WTC11 (cell line): ENCODE measurements at regions not wholly inside any gene's neighbourhood (a gene's known extent, or its start where the extent isn't known, plus 50 kb on each side); places are given as distances from the start of the nearest gene placed in this dataset.

Experiments
- ATAC-seq: fragments of 200-7000 bp; cut with Tn5 transposase; 2 replicates; pipeline ENCODE4 v1.10.0; 2021; ENCODE audit warnings: mild to moderate bottlenecking, moderate library complexity
- CTCF ChIA-PET: fragments of 300-600 bp; sonication (Branson Sonifier 250); formaldehyde crosslinking; loops from one replicate; lab custom pipeline; 2021; ENCODE audit warnings: antibody characterized with exemption; lab: Charles Lee
- POLR2A ChIA-PET: fragments of 350-600 bp; sonication (Branson Sonifier 250); formaldehyde crosslinking; loops from one replicate; lab custom pipeline; 2021; ENCODE audit warnings: antibody characterized with exemption; lab: Charles Lee
- DNase-seq: peaks from one replicate; pipeline ENCODE4 v3.0.0; 2021; ENCODE audit warnings: low spot score
- H3K27ac Mint-ChIP-seq: 2 replicates; pipeline ENCODE4 v1.8.0; 2021; ENCODE audit warnings: mixed read lengths
- H3K27me3 Mint-ChIP-seq: 2 replicates; pipeline ENCODE4 v1.8.0; 2021; ENCODE audit warnings: low read depth, mild to moderate bottlenecking, moderate library complexity, mixed read lengths
- H3K36me3 Mint-ChIP-seq: 2 replicates; pipeline ENCODE4 v1.8.0; 2021; ENCODE audit warnings: mixed read lengths
- H3K4me1 Mint-ChIP-seq: 2 replicates; pipeline ENCODE4 v1.8.0; 2022; ENCODE audit warnings: mixed read lengths
- H3K4me3 Mint-ChIP-seq: 2 replicates; pipeline ENCODE4 v1.8.0; 2021; ENCODE audit warnings: mild to moderate bottlenecking, moderate library complexity, mixed read lengths
- H3K9me3 Mint-ChIP-seq: 2 replicates; pipeline ENCODE4 v1.8.0; 2021; ENCODE audit warnings: mixed read lengths
- ATF1 ChIP-seq: sonication (generic); formaldehyde crosslinking; IDR thresholded peaks from 2 replicates; pipeline ENCODE4 v1.8.1; 2023; ENCODE audit warnings: mild to moderate bottlenecking, moderate library complexity, missing genetic modification reagents
- ESRRA ChIP-seq: sonication (generic); formaldehyde crosslinking; IDR thresholded peaks from 2 replicates; pipeline ENCODE4 v1.8.1; 2022; ENCODE audit warnings: mild to moderate bottlenecking, missing genetic modification reagents, borderline replicate concordance
- ETV6 ChIP-seq: sonication (generic); formaldehyde crosslinking; IDR thresholded peaks from 2 replicates; pipeline ENCODE4 v1.8.1; 2022; ENCODE audit warnings: mild to moderate bottlenecking, missing genetic modification reagents
- FOXP1 ChIP-seq: sonication (generic); formaldehyde crosslinking; IDR thresholded peaks from 2 replicates; pipeline ENCODE4 v1.8.0; 2022; ENCODE audit warnings: missing genetic modification reagents, mild to moderate bottlenecking, moderate library complexity, borderline replicate concordance
- GABPB1 ChIP-seq: sonication (generic); formaldehyde crosslinking; IDR thresholded peaks from 2 replicates; pipeline ENCODE4 v1.8.1; 2023; ENCODE audit warnings: mild to moderate bottlenecking, missing genetic modification reagents
- GTF2I ChIP-seq: fragments of 250-450 bp; sonication (Bioruptor Pico); conservative IDR thresholded peaks from 2 replicates; pipeline ENCODE4 v1.4.0; 2021; ENCODE audit warnings: mild to moderate bottlenecking
- HMGA2 ChIP-seq: fragments of 250-450 bp; sonication (Bioruptor Pico); IDR thresholded peaks from 2 replicates; pipeline ENCODE4 v1.4.0; 2021; ENCODE audit warnings: mild to moderate bottlenecking, moderate library complexity
- JUN ChIP-seq: sonication (generic); formaldehyde crosslinking; IDR thresholded peaks from 2 replicates; pipeline ENCODE4 v1.8.0; 2023; ENCODE audit warnings: mild to moderate bottlenecking, missing genetic modification reagents
- MXD4 ChIP-seq: fragments of 250-450 bp; sonication (Bioruptor Pico); IDR thresholded peaks from 2 replicates; pipeline ENCODE4 v1.8.0; 2021; ENCODE audit warnings: mild to moderate bottlenecking, moderate library complexity, borderline replicate concordance
- MYBL2 ChIP-seq: sonication (generic); formaldehyde crosslinking; IDR thresholded peaks from 2 replicates; pipeline ENCODE4 v1.8.1; 2023; ENCODE audit warnings: mild to moderate bottlenecking, moderate library complexity, missing genetic modification reagents
- NFATC4 ChIP-seq: fragments of 250-450 bp; sonication (Bioruptor Pico); IDR thresholded peaks from 2 replicates; pipeline ENCODE4 v1.9.0; 2021; ENCODE audit warnings: mild to moderate bottlenecking
- NFYB ChIP-seq: sonication (generic); formaldehyde crosslinking; conservative IDR thresholded peaks from 2 replicates; pipeline ENCODE4 v1.8.0; 2022; ENCODE audit warnings: low read depth, missing genetic modification reagents
- NR1H2 ChIP-seq: sonication (generic); formaldehyde crosslinking; IDR thresholded peaks from 2 replicates; pipeline ENCODE4 v1.9.0; 2021; ENCODE audit warnings: mild to moderate bottlenecking, moderate library complexity, missing genetic modification reagents
- OVOL2 ChIP-seq: fragments of 250-450 bp; sonication (Bioruptor Pico); IDR thresholded peaks from 2 replicates; pipeline ENCODE4 v1.9.0; 2021; ENCODE audit warnings: mild to moderate bottlenecking, borderline replicate concordance
- PRRX2 ChIP-seq: fragments of 250-450 bp; sonication (Bioruptor Pico); IDR thresholded peaks from 2 replicates; pipeline ENCODE4 v1.8.0; 2021; ENCODE audit warnings: mild to moderate bottlenecking
- TCF7 ChIP-seq: sonication (generic); formaldehyde crosslinking; IDR thresholded peaks from 2 replicates; pipeline ENCODE4 v1.8.0; 2022; ENCODE audit warnings: mild to moderate bottlenecking, low read depth, missing genetic modification reagents, moderate library complexity
- TEAD1 ChIP-seq: sonication (generic); formaldehyde crosslinking; IDR thresholded peaks from 2 replicates; pipeline ENCODE4 v1.8.0; 2022; ENCODE audit warnings: mild to moderate bottlenecking, missing genetic modification reagents
- TEAD4 ChIP-seq: sonication (generic); formaldehyde crosslinking; IDR thresholded peaks from 2 replicates; pipeline ENCODE4 v1.8.0; 2022; ENCODE audit warnings: mild to moderate bottlenecking, missing genetic modification reagents
- ZNF219 ChIP-seq: sonication (generic); formaldehyde crosslinking; IDR thresholded peaks from 2 replicates; pipeline ENCODE4 v1.8.0; 2023; ENCODE audit warnings: missing genetic modification reagents, mild to moderate bottlenecking, borderline replicate concordance
- ZNF263 ChIP-seq: sonication (generic); formaldehyde crosslinking; IDR thresholded peaks from 2 replicates; pipeline ENCODE4 v1.8.1; 2022; ENCODE audit warnings: low read depth, mild to moderate bottlenecking, moderate library complexity, missing genetic modification reagents
- ZNF317 ChIP-seq: sonication (generic); formaldehyde crosslinking; IDR thresholded peaks from 2 replicates; pipeline ENCODE4 v1.8.1; 2023; ENCODE audit warnings: low read depth, mild to moderate bottlenecking, moderate library complexity, missing genetic modification reagents, borderline replicate concordance
- ZNF416 ChIP-seq: fragments of 250-450 bp; sonication (Bioruptor Pico); IDR thresholded peaks from 2 replicates; pipeline ENCODE4 v1.9.0; 2021; ENCODE audit warnings: mild to moderate bottlenecking, inconsistent platforms
- ZNF423 ChIP-seq: fragments of 250-450 bp; sonication (Bioruptor Pico); IDR thresholded peaks from 2 replicates; pipeline ENCODE4 v2.1.2; 2022; ENCODE audit warnings: mild to moderate bottlenecking, moderate library complexity
- ZNF532 ChIP-seq: fragments of 250-450 bp; sonication (Bioruptor Pico); IDR thresholded peaks from 2 replicates; pipeline ENCODE4 v1.9.0; 2021; ENCODE audit warnings: mild to moderate bottlenecking, borderline replicate concordance
- ZNF671 ChIP-seq: fragments of 250-450 bp; sonication (Bioruptor Pico); IDR thresholded peaks from 2 replicates; pipeline ENCODE4 v1.8.0; 2021; ENCODE audit warnings: mild to moderate bottlenecking
- TF ChIP-seq, protein P1 (sequence below): fragments of 200-600 bp; IDR thresholded peaks from 2 replicates; pipeline ENCODE4 v1.8.0; 2022; ENCODE audit warnings: antibody characterized with exemption
- TF ChIP-seq, protein P2 (sequence below): sonication (generic); formaldehyde crosslinking; IDR thresholded peaks from 2 replicates; pipeline ENCODE4 v1.8.0; 2023; ENCODE audit warnings: missing genetic modification reagents
- TF ChIP-seq, protein P3 (sequence below): fragments of 250-450 bp; sonication (Bioruptor Pico); IDR thresholded peaks from 2 replicates; pipeline ENCODE4 v2.1.2; 2022; ENCODE audit warnings: mild to moderate bottlenecking, moderate library complexity

DNA sequence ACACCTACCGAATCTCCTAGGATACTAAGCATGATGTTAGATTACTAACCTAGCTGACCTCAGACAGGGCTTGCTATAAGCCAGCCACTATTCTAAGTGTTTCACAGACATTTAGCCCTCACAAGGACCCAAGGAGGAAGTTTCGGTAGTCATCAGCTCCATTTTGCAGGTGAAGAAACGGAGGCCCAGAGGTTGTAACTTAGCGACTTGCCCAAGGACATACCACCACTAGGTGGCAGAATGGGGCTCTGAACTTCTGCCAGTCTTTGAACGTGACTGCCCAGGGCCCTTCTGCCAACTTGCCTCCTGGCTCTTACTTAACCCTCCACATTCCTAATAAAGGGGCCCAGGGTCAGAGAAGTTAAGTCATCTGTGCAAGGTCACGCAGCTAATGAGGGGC, 283.5 kb downstream of the C1orf94 start:
- POLR2A ChIA-PET: no interaction called here
- peaks cover 8% of the 10 kb centered on the region for H3K27me3 Mint-ChIP-seq
- peak; percentile 64 for ATAC-seq
- CTCF ChIA-PET: interaction anchor here (0.6 to 2.6 kb wide), 31 partner anchors 10 to 827 kb away, joined by 3 to 18 read pairs (median 4); no protein-coding TSS in a partner anchor
- no peaks in the 10 kb centered on the region for H3K4me1 Mint-ChIP-seq
- H3K4me3 Mint-ChIP-seq: no peak overlapping the region
- TF ChIP-seq HMGA2 (CRISPR knock-in tag): no peak
- TF ChIP-seq GTF2I (CRISPR knock-in tag): peak; percentile 76
- TF ChIP-seq TEAD1 (CRISPR knock-in tag): no peak
- TF ChIP-seq, protein P1, sequence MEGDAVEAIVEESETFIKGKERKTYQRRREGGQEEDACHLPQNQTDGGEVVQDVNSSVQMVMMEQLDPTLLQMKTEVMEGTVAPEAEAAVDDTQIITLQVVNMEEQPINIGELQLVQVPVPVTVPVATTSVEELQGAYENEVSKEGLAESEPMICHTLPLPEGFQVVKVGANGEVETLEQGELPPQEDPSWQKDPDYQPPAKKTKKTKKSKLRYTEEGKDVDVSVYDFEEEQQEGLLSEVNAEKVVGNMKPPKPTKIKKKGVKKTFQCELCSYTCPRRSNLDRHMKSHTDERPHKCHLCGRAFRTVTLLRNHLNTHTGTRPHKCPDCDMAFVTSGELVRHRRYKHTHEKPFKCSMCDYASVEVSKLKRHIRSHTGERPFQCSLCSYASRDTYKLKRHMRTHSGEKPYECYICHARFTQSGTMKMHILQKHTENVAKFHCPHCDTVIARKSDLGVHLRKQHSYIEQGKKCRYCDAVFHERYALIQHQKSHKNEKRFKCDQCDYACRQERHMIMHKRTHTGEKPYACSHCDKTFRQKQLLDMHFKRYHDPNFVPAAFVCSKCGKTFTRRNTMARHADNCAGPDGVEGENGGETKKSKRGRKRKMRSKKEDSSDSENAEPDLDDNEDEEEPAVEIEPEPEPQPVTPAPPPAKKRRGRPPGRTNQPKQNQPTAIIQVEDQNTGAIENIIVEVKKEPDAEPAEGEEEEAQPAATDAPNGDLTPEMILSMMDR: peak; percentile 61
- no peak for TF ChIP-seq TCF7
- TF ChIP-seq, all 79 proteins: peak for 2
- Mint-ChIP-seq H3K27ac (no peak overlapping the region), H3K9me3 (no peaks in the 10 kb centered on the region), H3K36me3 (no peaks in the 10 kb centered on the region)
- DNase-seq: peak; percentile 74

DNA sequence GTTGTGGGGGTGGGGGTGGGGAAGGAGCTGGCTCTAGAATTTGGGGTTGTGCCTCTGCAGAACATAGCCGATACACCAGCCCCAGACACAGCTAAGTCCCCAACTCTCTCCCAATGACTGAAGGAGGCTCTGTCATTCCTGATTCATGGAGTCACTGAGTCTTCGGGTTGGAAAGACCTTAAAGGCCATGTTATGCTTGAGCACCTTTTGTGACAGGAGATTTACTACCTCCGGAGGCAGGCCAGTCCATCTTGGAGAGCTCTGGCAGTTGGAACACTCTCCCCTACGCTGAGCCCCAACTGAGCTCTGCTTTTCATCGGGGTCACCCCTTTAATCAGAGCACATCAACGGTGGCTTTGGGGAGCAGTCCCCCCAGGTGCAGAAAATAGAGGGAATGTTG, 284.4 kb upstream of the GJB5 start:
- TF ChIP-seq NR1H2 (CRISPR knock-in tag): no peak
- no peak for TF ChIP-seq ZNF423 (CRISPR knock-in tag)
- no peak for TF ChIP-seq ZNF263 (CRISPR knock-in tag)
- TF ChIP-seq ZNF671 (CRISPR knock-in tag): no peak
- TF ChIP-seq ESRRA (CRISPR knock-in tag): no peak
- no peak for TF ChIP-seq GABPB1
- TF ChIP-seq ATF1 (CRISPR knock-in tag): no peak
- ATAC-seq (no peak), DNase-seq (no peak)
- H3K4me1 Mint-ChIP-seq: peaks cover 12% of the 10 kb centered on the region
- ChIA-PET POLR2A (interaction anchor here (1.4 kb wide), 1 partner anchor 9 kb away, joined by 7 read pairs; no protein-coding TSS in a partner anchor), CTCF (interaction anchor here (0.5 to 2.7 kb wide), 5 partner anchors 10 to 272 kb away, joined by 3 to 18 read pairs (median 4); no protein-coding TSS in a partner anchor)
- no peak overlapping the region for H3K27ac Mint-ChIP-seq
- no peaks in the 10 kb centered on the region; the same call in none of the 2 replicates for H3K27me3 Mint-ChIP-seq
- H3K36me3 Mint-ChIP-seq: no peaks in the 10 kb centered on the region
- H3K9me3 Mint-ChIP-seq: peaks cover 7% of the 10 kb centered on the region
- no peak overlapping the region for H3K4me3 Mint-ChIP-seq

DNA sequence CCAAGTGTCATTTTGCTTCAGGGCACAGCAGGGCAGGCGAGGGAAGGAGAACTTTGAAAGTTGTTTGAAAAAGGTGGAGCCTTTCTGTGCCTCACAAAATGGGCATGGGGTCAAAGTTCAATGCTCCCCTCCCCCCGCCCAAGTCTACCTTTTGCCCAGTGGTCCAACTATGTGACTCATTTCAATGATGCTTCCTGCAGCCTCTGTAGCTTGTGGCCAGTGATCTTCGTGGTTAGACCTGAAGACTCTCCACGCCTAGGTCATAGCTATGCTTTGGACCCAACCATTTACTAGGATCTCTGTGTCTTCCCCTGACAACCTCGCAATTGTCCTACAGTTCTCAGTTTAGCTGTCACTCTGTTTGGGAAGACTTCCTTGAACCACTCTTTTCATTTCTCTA, 280.3 kb upstream of the GJB5 start:
- Mint-ChIP-seq H3K27ac (no peak overlapping the region), H3K27me3 (no peaks in the 10 kb centered on the region; the same call in none of the 2 replicates), H3K36me3 (no peaks in the 10 kb centered on the region), H3K9me3 (no peaks in the 10 kb centered on the region), H3K4me3 (no peak overlapping the region), H3K4me1 (peaks cover 18% of the 10 kb centered on the region)
- ChIA-PET CTCF (no interaction called here), POLR2A (no interaction called here)
- ATAC-seq (no peak), DNase-seq (no peak)
- no peak for TF ChIP-seq MXD4
- no peak for TF ChIP-seq TEAD4 (CRISPR knock-in tag)
- TF ChIP-seq ZNF416: no peak
- TF ChIP-seq, protein P2, sequence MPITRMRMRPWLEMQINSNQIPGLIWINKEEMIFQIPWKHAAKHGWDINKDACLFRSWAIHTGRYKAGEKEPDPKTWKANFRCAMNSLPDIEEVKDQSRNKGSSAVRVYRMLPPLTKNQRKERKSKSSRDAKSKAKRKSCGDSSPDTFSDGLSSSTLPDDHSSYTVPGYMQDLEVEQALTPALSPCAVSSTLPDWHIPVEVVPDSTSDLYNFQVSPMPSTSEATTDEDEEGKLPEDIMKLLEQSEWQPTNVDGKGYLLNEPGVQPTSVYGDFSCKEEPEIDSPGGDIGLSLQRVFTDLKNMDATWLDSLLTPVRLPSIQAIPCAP: no peak
- TF ChIP-seq, protein P3, sequence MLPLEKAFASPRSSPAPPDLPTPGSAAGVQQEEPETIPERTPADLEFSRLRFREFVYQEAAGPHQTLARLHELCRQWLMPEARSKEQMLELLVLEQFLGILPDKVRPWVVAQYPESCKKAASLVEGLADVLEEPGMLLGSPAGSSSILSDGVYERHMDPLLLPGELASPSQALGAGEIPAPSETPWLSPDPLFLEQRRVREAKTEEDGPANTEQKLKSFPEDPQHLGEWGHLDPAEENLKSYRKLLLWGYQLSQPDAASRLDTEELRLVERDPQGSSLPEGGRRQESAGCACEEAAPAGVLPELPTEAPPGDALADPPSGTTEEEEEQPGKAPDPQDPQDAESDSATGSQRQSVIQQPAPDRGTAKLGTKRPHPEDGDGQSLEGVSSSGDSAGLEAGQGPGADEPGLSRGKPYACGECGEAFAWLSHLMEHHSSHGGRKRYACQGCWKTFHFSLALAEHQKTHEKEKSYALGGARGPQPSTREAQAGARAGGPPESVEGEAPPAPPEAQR (CRISPR knock-in tag): no peak
- TF ChIP-seq NFATC4 (CRISPR knock-in tag): no peak
- no peak for TF ChIP-seq PRRX2 (CRISPR knock-in tag)
- no peak for TF ChIP-seq MYBL2 (CRISPR knock-in tag)
- TF ChIP-seq JUN: no peak
- no peak for TF ChIP-seq NFYB (CRISPR knock-in tag)
- no peak for TF ChIP-seq GABPB1
- no peak for TF ChIP-seq ETV6 (CRISPR knock-in tag)
- no peak for TF ChIP-seq OVOL2 (CRISPR knock-in tag)
- no peak for TF ChIP-seq TEAD1 (CRISPR knock-in tag)
- no peak for TF ChIP-seq ZNF317 (CRISPR knock-in tag)
- no peak for TF ChIP-seq ZNF532
- no peak for TF ChIP-seq ZNF219 (CRISPR knock-in tag)
- no peak for TF ChIP-seq FOXP1
